HepG2 (cell line): ENCODE measurements at regions not wholly inside any gene's neighbourhood (a gene's known extent, or its start where the extent isn't known, plus 50 kb on each side); places are given as distances from the start of the nearest gene placed in this dataset.

Experiments
- ATAC-seq: fragments of 200-7000 bp; cut with Tn5 transposase; 3 replicates; pipeline ENCODE4 v1.9.1; 2020; ENCODE audit warnings: mild to moderate bottlenecking, moderate library complexity
- BruUV-seq: library from RNA; stranded (reverse); fragments of 400-500 nt; replicated peaks from 2 replicates; lab custom pipeline; 2021; lab: Mats Ljungman, UMichigan
- CTCF ChIA-PET: fragments of 300-600 bp; formaldehyde crosslinking; extraction: SDS; loops from one replicate; lab custom pipeline; 2021; ENCODE audit warnings: low total read pairs, inconsistent platforms, low intra/inter-chr PET ratio; lab: Yijun Ruan, JAX
- POLR2A ChIA-PET: fragments of 350-600 bp; sonication (Branson Sonifier 250); formaldehyde crosslinking; loops from one replicate; lab custom pipeline; 2020; ENCODE audit warnings: antibody characterized with exemption, inconsistent platforms; lab: Yijun Ruan, JAX
- DNase-seq: peaks from one replicate; pipeline ENCODE4 v3.0.0-alpha.2; 2015; ENCODE audit warnings: low spot score
- FAIRE-seq: peaks from 3 replicates; lab custom pipeline; 2011; peaks lifted over from hg19 to GRCh38; lab: Jason Lieb, UNC
- H2AFZ ChIP-seq: one replicate; pipeline ENCODE4 v1.6.1; 2011; ENCODE audit warnings: low read length, inconsistent platforms
- H3K27ac ChIP-seq: fragments of 300-600 bp; 3 replicates; pipeline ENCODE4 v1.8.0; 2011; ENCODE audit warnings: mixed run types, mild to moderate bottlenecking, mixed read lengths, low read length, inconsistent platforms; ENCODE audit not compliant: insufficient read depth; ENCODE audit errors: extremely low read length
- H3K27me3 ChIP-seq, 2 experiments: fragments of 200-600 bp in 1 of 2; 2 replicates in 1 of 2; 3 replicates in 1 of 2; pipeline versions ENCODE4 v1.6.0 to v1.8.0; 2011; ENCODE audit warnings: low read length in 2 of 2, mild to moderate bottlenecking in 2 of 2, moderate library complexity in 2 of 2, inconsistent platforms in 1 of 2; ENCODE audit not compliant: insufficient read depth in 2 of 2, control insufficient read depth in 1 of 2
- H3K36me3 ChIP-seq, 2 experiments: fragments of 200-600 bp in 1 of 2; replicated peaks in 1 of 2; 2 replicates in 1 of 2; 3 replicates in 1 of 2; pipeline versions ENCODE4 v1.5.1 to v1.8.0; 2011; ENCODE audit warnings: low read length in 2 of 2, inconsistent platforms in 1 of 2; ENCODE audit not compliant: insufficient read depth in 2 of 2, control insufficient read depth in 1 of 2
- H3K4me1 ChIP-seq: 2 replicates; pipeline ENCODE4 v1.5.1; 2012; ENCODE audit warnings: low read length, inconsistent platforms; ENCODE audit not compliant: insufficient read depth
- H3K4me2 ChIP-seq: 2 replicates; pipeline ENCODE4 v1.6.0; 2011; ENCODE audit warnings: low read depth, low read length, inconsistent platforms
- H3K4me3 ChIP-seq, 3 experiments: fragments of 200-600 bp in 1 of 3; sonication (generic), shearing (Covaris generic) in 1 of 3; replicated peaks in 1 of 3; 2 replicates each; pipeline ENCODE4 v1.5.1; 2011 to 2016; ENCODE audit warnings: low read length in 3 of 3, inconsistent platforms in 2 of 3, low read depth in 2 of 3, mild to moderate bottlenecking in 2 of 3, control low read depth in 1 of 3, mixed read lengths in 1 of 3; ENCODE audit not compliant: insufficient read depth in 1 of 3
- H3K79me2 ChIP-seq: one replicate; pipeline ENCODE4 v1.6.1; 2011; ENCODE audit warnings: low read length, inconsistent platforms; ENCODE audit not compliant: insufficient read depth
- H3K9ac ChIP-seq: 2 replicates; pipeline ENCODE4 v1.6.0; 2011; ENCODE audit warnings: mild to moderate bottlenecking, low read depth, low read length, inconsistent platforms; ENCODE audit not compliant: insufficient read depth
- H3K9me3 ChIP-seq: 2 replicates; pipeline ENCODE4 v1.5.1; 2012; ENCODE audit warnings: mild to moderate bottlenecking, low read length
- H4K20me1 ChIP-seq: 2 replicates; pipeline ENCODE4 v1.6.0; 2011; ENCODE audit warnings: inconsistent platforms, mild to moderate bottlenecking, low read length, moderate library complexity; ENCODE audit not compliant: insufficient read depth
- ARID2 ChIP-seq: sonication (generic); formaldehyde crosslinking; IDR thresholded peaks from 2 replicates; pipeline ENCODE4 v1.8.1; 2022; ENCODE audit warnings: mild to moderate bottlenecking, missing genetic modification reagents, borderline replicate concordance
- ATF7 ChIP-seq, 2 experiments: fragments of 450-650 bp in 1 of 2; sonication (generic) in 1 of 2; formaldehyde crosslinking in 1 of 2; IDR thresholded peaks; 2 replicates each; pipeline versions ENCODE4 v1.4.0 to v1.6.1; 2016 to 2020; ENCODE audit warnings: antibody characterized with exemption in 1 of 2, mild to moderate bottlenecking in 1 of 2, missing genetic modification reagents in 1 of 2
- BHLHE40 ChIP-seq: IDR thresholded peaks from 2 replicates; pipeline ENCODE4 v1.6.1; 2011; ENCODE audit warnings: low read length, improper control_type of control experiment
- CENPT ChIP-seq: sonication (generic); formaldehyde crosslinking; IDR thresholded peaks from 2 replicates; pipeline ENCODE4 v1.8.0; 2022; ENCODE audit warnings: low read depth, mild to moderate bottlenecking, moderate library complexity, missing genetic modification reagents
- KLF15 ChIP-seq: sonication (generic); formaldehyde crosslinking; IDR thresholded peaks from 2 replicates; pipeline ENCODE4 v1.8.1; 2023; ENCODE audit warnings: borderline replicate concordance, mild to moderate bottlenecking, inconsistent platforms, missing genetic modification reagents, mixed read lengths
- MTA3 ChIP-seq: sonication (generic); formaldehyde crosslinking; IDR thresholded peaks from 2 replicates; pipeline ENCODE4 v1.4.0; 2020; ENCODE audit warnings: missing genetic modification reagents
- MTF2 ChIP-seq: sonication (generic); formaldehyde crosslinking; IDR thresholded peaks from 2 replicates; pipeline ENCODE4 v1.5.0; 2020; ENCODE audit warnings: missing genetic modification reagents, borderline replicate concordance
- NFIB ChIP-seq: sonication (generic); formaldehyde crosslinking; IDR thresholded peaks from 2 replicates; pipeline ENCODE4 v1.9.0; 2021; ENCODE audit warnings: missing genetic modification reagents, mild to moderate bottlenecking, borderline replicate concordance
- POLR2G ChIP-seq: fragments of 200-400 bp; formaldehyde crosslinking; IDR thresholded peaks from 2 replicates; pipeline ENCODE4 v1.6.1; 2018; ENCODE audit warnings: mild to moderate bottlenecking, low read depth, low read length, moderate library complexity
- STAT6 ChIP-seq: sonication (generic); formaldehyde crosslinking; IDR thresholded peaks from 2 replicates; pipeline ENCODE4 v1.4.0; 2020; ENCODE audit warnings: missing genetic modification reagents, mild to moderate bottlenecking, borderline replicate concordance
- SUZ12 ChIP-seq: fragments of 150-350 bp; IDR thresholded peaks from 2 replicates; pipeline ENCODE4 v1.6.1; 2014; ENCODE audit warnings: low read depth, low read length
- ZNF343 ChIP-seq: sonication (generic); formaldehyde crosslinking; IDR thresholded peaks from 2 replicates; pipeline ENCODE4 v1.4.0; 2020; ENCODE audit warnings: mild to moderate bottlenecking, missing genetic modification reagents
- ZNF784 ChIP-seq: sonication (generic); formaldehyde crosslinking; IDR thresholded peaks from 2 replicates; pipeline ENCODE4 v1.5.1; 2020; ENCODE audit warnings: missing genetic modification reagents, mild to moderate bottlenecking, borderline replicate concordance
- ZNF792 ChIP-seq: IDR thresholded peaks from 2 replicates; pipeline ENCODE4 v1.6.1; 2016
- WGBS: methylation state at CpG from one replicate; pipeline ENCODE4 v1.1.6; 2017; ENCODE audit warnings: low lambda C conversion rate; 5-methylcytosine and 5-hydroxymethylcytosine counted together
- in situ Hi-C: cut with HindIII; loops from 2 replicates; pipeline ENCODE4 v1.10.0; 2017; ENCODE audit warnings: low pct_unique_long_range_greater_than_20kb; ENCODE audit not compliant: extremely low pct_ligation_motif_present
- intact Hi-C: fragments of 100-400 bp; cut with micrococcal nuclease; formaldehyde crosslinking; loops from one replicate; pipeline ENCODE4 v1.10.0; 2022; ENCODE audit not compliant: unreplicated experiment

- H3K27ac ChIP-seq: no peak overlapping the region
- intact Hi-C loops: no loop called here
- WGBS: 9% methylated on average over 4 of the region's 4 CpGs
- H3K9ac ChIP-seq: no peak overlapping the region
- no peak for FAIRE-seq
- no peak for ATAC-seq
- H3K4me3 ChIP-seq: no peak overlapping the region
- POLR2A ChIA-PET: no interaction called here
- peaks cover 21% of the 10 kb centered on the region for H3K4me1 ChIP-seq
- H2AFZ ChIP-seq: no peak overlapping the region
- no peaks in the 10 kb centered on the region for H3K79me2 ChIP-seq
- no peak overlapping the region for H3K4me2 ChIP-seq
- no peaks in the 10 kb centered on the region for H4K20me1 ChIP-seq
- H3K9me3 ChIP-seq: no peaks in the 10 kb centered on the region
- no TSS peak for BruUV-seq
- no peaks in the 10 kb centered on the region for H3K36me3 ChIP-seq
- in situ Hi-C loops: no loop called here
- no peak for TF ChIP-seq MTA3 (CRISPR knock-in tag)
- TF ChIP-seq ATF7 (IDR thresholded peaks at IDR 0.05): peak; percentile 30; the same call in 1 of the 2 replicates
- no peak for TF ChIP-seq ATF7 (CRISPR knock-in tag; IDR thresholded peaks at IDR 0.05)
- H3K27me3 ChIP-seq: no peaks in the 10 kb centered on the region; a peak in 3 of 5 replicates
- CTCF ChIA-PET: no interaction called here
- no peak for DNase-seq
These were observed 182.3 kb upstream of the PHACTR1 start for GRCh38 chr6:12534069-12534853.

- no peak for ATAC-seq
- no peak for TF ChIP-seq ZNF784 (CRISPR knock-in tag)
- TF ChIP-seq ZNF792 (CRISPR knock-in tag): no peak
- no peak for TF ChIP-seq BHLHE40
- TF ChIP-seq MTF2: no peak
- no peak for TF ChIP-seq SUZ12
- no peak for TF ChIP-seq ARID2 (CRISPR knock-in tag)
- TF ChIP-seq KLF15 (CRISPR knock-in tag): no peak
- no peak for TF ChIP-seq ZNF343 (CRISPR knock-in tag)
- no peak for TF ChIP-seq CENPT
- TF ChIP-seq STAT6 (CRISPR knock-in tag): no peak
- no peak for TF ChIP-seq NFIB (CRISPR knock-in tag)
- no peak for TF ChIP-seq POLR2G
These were observed 180.8 kb upstream of the PHACTR1 start for GRCh38 chr6:12535586-12536314.

More at GRCh38 chr6:12535586-12536314, 180.8 kb upstream of the PHACTR1 start:
- H3K79me2 ChIP-seq: no peaks in the 10 kb centered on the region
- H3K9me3 ChIP-seq: no peaks in the 10 kb centered on the region
- no peak overlapping the region for H3K4me3 ChIP-seq
- in situ Hi-C loops: no loop called here
- no peak overlapping the region for H3K27ac ChIP-seq
- no peak overlapping the region for H2AFZ ChIP-seq
- H3K27me3 ChIP-seq: no peaks in the 10 kb centered on the region; a peak in 2 of 5 replicates
- H4K20me1 ChIP-seq: no peaks in the 10 kb centered on the region
- WGBS: 14% methylated on average over 3 of the region's 3 CpGs
- BruUV-seq: no TSS peak
- ChIA-PET CTCF (no interaction called here), POLR2A (no interaction called here)
- FAIRE-seq (no peak), DNase-seq (no peak)
- intact Hi-C loops: no loop called here
- H3K4me2 ChIP-seq: no peak overlapping the region
- H3K4me1 ChIP-seq: peaks cover 26% of the 10 kb centered on the region
- H3K36me3 ChIP-seq: no peaks in the 10 kb centered on the region
- no peak overlapping the region for H3K9ac ChIP-seq
